KMS-11 (cell line): ENCODE measurements at regions not wholly inside any gene's neighbourhood (a gene's known extent, or its start where the extent isn't known, plus 50 kb on each side); places are given as distances from the start of the nearest gene placed in this dataset.

Experiments
- H2AFZ ChIP-seq: fragments of 200-600 bp; sonication (generic); 2 replicates; pipeline ENCODE4 v1.6.1; 2016; ENCODE audit warnings: antibody characterized with exemption, mixed run types, low read depth
- H3K27ac ChIP-seq: fragments of 200-600 bp; sonication (generic); 2 replicates; pipeline ENCODE4 v1.6.1; 2016; ENCODE audit warnings: mild to moderate bottlenecking, mixed run types
- H3K27me3 ChIP-seq: fragments of 200-600 bp; sonication (generic); 2 replicates; pipeline ENCODE4 v1.6.1; 2017; ENCODE audit warnings: mild to moderate bottlenecking, low read depth, mixed run types, moderate library complexity; ENCODE audit not compliant: insufficient read depth
- H3K36me3 ChIP-seq: fragments of 200-600 bp; sonication (generic); 2 replicates; pipeline ENCODE4 v1.6.1; 2017; ENCODE audit warnings: mild to moderate bottlenecking, mixed run types; ENCODE audit not compliant: insufficient read depth
- H3K4me1 ChIP-seq: fragments of 200-600 bp; sonication (generic); 2 replicates; pipeline ENCODE4 v1.6.1; 2016; ENCODE audit warnings: mild to moderate bottlenecking, low read depth, mixed run types; ENCODE audit not compliant: poor library complexity, severe bottlenecking
- H3K4me2 ChIP-seq: fragments of 200-600 bp; sonication (generic); 2 replicates; pipeline ENCODE4 v1.7.0; 2016; ENCODE audit warnings: mild to moderate bottlenecking, mixed run types
- H3K4me3 ChIP-seq: fragments of 200-600 bp; sonication (generic); IDR thresholded peaks from 2 replicates; pipeline ENCODE4 v1.6.1; 2017; ENCODE audit warnings: low read depth, low read length, mixed read lengths; ENCODE audit not compliant: insufficient read depth
- H3K79me2 ChIP-seq: fragments of 200-600 bp; sonication (generic); 2 replicates; pipeline ENCODE4 v1.6.1; 2016; ENCODE audit warnings: low read depth, mixed run types; ENCODE audit not compliant: insufficient read depth
- H3K9ac ChIP-seq: fragments of 200-600 bp; sonication (generic); 2 replicates; pipeline ENCODE4 v1.6.1; 2016; ENCODE audit warnings: mild to moderate bottlenecking, mixed run types
- H4K20me1 ChIP-seq: fragments of 200-600 bp; sonication (generic); 2 replicates; pipeline ENCODE4 v1.6.1; 2016; ENCODE audit warnings: mild to moderate bottlenecking, mixed run types; ENCODE audit not compliant: insufficient read depth
- TF ChIP-seq, protein P1 (sequence below): fragments of 200-600 bp; sonication (generic); conservative IDR thresholded peaks from 2 replicates; pipeline ENCODE4 v1.6.1; 2017; ENCODE audit warnings: low read depth, mild to moderate bottlenecking, antibody characterized with exemption, low read length, moderate library complexity, mixed read lengths

DNA sequence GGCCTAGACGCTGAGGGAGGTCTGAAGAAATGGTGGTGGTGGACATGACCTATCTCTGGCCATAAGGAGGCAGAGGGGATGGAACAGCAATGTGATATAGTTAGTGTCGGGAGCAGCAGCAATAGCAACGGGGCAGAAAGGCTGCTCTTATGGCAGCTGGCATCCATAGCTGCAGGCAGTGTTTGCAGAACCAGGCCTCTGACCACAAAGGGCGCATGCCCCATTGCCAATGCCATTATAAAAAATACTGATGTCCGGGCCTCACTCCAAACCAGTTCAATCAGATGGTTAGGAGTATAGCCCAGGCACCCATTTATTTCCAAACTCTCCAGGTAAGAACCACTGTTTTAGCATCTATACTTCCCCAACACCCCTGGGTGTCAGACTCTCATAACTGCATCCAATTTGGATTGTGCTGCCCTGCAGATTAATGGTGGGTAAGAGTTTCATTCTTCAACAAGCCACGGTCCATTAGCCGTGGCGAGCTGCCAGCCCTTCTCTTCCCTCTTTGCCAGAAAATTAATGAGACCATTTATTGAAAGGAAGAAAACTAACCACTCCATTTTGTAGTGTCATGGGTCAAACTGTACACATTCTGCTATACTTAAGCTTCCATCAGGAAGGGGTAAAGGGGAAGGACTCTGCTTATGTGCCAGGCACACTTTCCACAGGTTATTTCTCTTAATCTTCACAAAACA is 72.8 kb upstream of the SPON1 start:
- Histone ChIP-seq H4K20me1 (no peaks in the 10 kb centered on the region), H3K4me3 (no peak overlapping the region), H3K36me3 (no peaks in the 10 kb centered on the region), H3K4me2 (no peak overlapping the region), H3K27ac (no peak overlapping the region), H3K27me3 (no peaks in the 10 kb centered on the region), H3K4me1 (no peaks in the 10 kb centered on the region), H3K79me2 (no peaks in the 10 kb centered on the region), H3K9ac (no peak overlapping the region), H2AFZ (no peak overlapping the region)
- TF ChIP-seq, protein P1, sequence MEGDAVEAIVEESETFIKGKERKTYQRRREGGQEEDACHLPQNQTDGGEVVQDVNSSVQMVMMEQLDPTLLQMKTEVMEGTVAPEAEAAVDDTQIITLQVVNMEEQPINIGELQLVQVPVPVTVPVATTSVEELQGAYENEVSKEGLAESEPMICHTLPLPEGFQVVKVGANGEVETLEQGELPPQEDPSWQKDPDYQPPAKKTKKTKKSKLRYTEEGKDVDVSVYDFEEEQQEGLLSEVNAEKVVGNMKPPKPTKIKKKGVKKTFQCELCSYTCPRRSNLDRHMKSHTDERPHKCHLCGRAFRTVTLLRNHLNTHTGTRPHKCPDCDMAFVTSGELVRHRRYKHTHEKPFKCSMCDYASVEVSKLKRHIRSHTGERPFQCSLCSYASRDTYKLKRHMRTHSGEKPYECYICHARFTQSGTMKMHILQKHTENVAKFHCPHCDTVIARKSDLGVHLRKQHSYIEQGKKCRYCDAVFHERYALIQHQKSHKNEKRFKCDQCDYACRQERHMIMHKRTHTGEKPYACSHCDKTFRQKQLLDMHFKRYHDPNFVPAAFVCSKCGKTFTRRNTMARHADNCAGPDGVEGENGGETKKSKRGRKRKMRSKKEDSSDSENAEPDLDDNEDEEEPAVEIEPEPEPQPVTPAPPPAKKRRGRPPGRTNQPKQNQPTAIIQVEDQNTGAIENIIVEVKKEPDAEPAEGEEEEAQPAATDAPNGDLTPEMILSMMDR, result no peak

DNA sequence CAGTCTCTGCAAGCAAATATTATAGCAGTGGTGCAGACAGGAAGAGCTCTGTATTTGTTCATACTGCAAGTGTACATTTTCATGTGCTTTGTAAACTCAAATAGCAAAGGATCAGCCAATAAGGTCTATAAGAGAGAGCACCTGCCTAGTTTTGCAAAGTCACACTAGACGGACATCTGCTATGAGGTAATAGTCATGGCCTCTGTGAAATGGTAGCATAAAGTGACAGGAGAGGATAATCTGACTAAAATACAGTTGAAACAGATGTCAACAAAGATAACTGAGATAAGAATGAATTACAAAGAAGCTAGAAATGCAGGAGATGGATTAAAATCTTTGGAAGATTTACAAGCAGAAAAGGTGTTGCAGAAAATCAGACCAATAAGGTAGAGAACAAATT is 70.6 kb upstream of the SPON1 start:
- Histone ChIP-seq H3K79me2 (no peaks in the 10 kb centered on the region), H3K4me3 (no peak overlapping the region), H3K27ac (no peak overlapping the region), H3K4me2 (no peak overlapping the region), H3K4me1 (no peaks in the 10 kb centered on the region), H3K36me3 (no peaks in the 10 kb centered on the region), H3K27me3 (no peaks in the 10 kb centered on the region), H2AFZ (no peak overlapping the region), H3K9ac (no peak overlapping the region), H4K20me1 (no peaks in the 10 kb centered on the region)
- TF ChIP-seq, protein P1, result no peak

DNA sequence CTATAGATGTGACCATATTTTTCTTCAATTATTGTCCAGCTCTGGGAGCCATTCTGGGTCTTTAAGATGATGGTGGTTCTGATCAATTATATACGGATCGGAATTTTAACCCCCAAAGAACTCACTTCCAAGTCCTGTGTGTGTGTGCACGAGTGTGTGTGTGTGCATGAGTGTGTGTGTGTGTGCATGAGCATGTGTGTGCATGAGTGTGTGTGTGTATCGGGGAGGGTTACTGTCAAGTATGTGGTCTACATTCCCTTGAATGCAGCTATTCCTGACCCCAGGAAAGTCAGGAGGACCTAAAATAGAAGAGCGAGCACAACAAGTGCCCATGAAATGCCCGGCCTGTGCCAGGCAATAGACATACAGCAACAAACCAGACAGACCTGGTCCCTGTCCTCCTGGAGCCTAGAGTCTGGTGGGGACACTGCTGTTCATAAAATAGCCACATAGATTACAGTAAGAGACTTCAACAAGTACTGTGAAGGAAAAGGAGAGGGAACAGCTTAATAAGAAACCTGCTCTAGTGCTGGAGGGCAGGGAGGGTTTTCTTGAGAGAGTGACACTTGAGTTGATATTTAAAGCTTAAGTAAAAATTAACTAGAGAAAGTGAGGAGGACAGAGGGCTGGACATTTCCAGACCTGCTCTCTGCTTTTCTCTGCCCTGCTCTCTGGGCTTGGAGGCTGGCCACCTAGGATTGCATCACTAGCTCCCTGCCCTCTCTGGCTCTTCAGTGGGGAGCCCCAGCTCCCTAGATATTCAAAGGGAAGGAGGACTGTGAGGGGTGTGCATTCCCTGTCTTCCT is 66.1 kb upstream of the SPON1 start:
- Histone ChIP-seq H3K36me3 (no peaks in the 10 kb centered on the region), H3K27ac (no peak overlapping the region), H3K4me2 (no peak overlapping the region), H3K4me3 (no peak overlapping the region), H3K9ac (no peak overlapping the region), H3K79me2 (no peaks in the 10 kb centered on the region), H2AFZ (no peak overlapping the region), H3K4me1 (no peaks in the 10 kb centered on the region), H3K27me3 (no peaks in the 10 kb centered on the region), H4K20me1 (no peaks in the 10 kb centered on the region)
- TF ChIP-seq, protein P1, result no peak

DNA sequence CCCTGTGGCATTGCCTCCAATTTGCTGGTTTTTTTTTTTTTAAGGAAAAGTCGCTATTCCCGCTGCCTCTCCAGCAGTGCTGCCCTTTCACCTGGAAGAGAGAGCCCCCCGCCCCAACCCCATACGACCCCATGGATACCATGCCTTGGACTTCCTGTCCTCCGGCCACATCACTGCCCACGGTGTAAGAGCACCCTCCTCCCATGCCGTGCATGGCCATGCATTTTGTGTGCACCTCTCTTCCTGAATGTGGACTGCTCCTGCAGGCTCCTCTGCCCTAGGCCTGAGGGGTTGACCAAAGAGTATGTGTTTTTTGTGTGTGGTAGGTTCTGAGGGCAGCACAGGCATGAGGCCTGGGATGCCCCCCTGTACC is 65.6 kb upstream of the SPON1 start:
- Histone ChIP-seq H3K79me2 (no peaks in the 10 kb centered on the region), H3K4me3 (no peak overlapping the region), H3K27ac (no peak overlapping the region), H3K4me2 (no peak overlapping the region), H3K4me1 (no peaks in the 10 kb centered on the region), H2AFZ (no peak overlapping the region), H3K27me3 (no peaks in the 10 kb centered on the region), H3K9ac (no peak overlapping the region), H3K36me3 (no peaks in the 10 kb centered on the region), H4K20me1 (no peaks in the 10 kb centered on the region)
- TF ChIP-seq, protein P1, result no peak
